ENCODE measurements at regions not wholly inside any gene's neighbourhood (a gene's known extent, or its start where the extent isn't known, plus 50 kb on each side); places are given as distances from the start of the nearest gene placed in this dataset.
A peak's percentile ranks its signal among the peaks of the same experiment; 100 is the strongest.
"Not testable (repeated sequence)": the region's sequence is repeated elsewhere in the genome, so short reads cannot be mapped to it uniquely, and the experiment has no call there.

DNA sequence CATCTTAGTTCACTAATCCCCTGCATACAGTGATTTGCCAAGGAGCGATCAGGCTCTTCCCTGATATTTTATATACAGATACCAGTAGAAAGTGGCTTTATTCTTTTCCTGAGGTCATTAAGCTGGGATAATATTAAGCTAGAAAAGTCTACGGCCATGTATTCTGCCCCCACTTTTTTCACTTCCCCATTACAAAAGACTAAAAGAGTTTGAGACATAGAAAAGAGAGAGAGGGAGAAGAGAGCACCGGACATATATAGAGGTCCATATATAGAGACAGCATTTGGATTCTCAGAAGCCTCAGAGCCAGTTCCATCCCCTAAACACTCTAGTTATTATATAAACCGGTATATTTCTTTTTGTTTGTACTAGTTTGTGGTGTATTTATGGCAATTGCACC, 166.5 kb upstream of the ANKFN1 start:
- DNase-seq (ENCODE audit: low read depth) = no peak
- in situ Hi-C loops (cut with HindIII; ENCODE audit: low pct_unique_long_range_greater_than_20kb, low sequenced_read_pairs) = no loop called here

DNA sequence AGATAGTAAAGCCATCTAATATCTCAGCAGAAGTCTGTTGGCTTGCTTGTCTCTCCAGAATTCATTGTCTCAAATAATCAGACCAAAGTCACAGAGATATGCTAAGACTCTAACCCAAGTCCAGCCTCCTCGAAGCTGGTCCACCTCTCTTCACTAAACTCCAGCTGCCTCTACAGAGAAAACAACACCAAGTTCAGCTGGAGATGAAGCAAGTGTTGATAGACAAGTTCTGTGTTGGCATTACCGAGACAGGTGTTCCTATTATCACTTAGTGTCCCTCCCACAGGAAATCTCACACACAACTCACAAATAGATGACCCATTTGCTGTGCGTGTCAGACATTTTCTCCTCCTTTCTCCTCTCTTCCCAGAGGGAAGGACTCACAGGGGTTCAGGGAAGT, 164.4 kb upstream of the ANKFN1 start:
- in situ Hi-C loops (cut with HindIII; ENCODE audit: low pct_unique_long_range_greater_than_20kb, low sequenced_read_pairs) = no loop called here

DNA sequence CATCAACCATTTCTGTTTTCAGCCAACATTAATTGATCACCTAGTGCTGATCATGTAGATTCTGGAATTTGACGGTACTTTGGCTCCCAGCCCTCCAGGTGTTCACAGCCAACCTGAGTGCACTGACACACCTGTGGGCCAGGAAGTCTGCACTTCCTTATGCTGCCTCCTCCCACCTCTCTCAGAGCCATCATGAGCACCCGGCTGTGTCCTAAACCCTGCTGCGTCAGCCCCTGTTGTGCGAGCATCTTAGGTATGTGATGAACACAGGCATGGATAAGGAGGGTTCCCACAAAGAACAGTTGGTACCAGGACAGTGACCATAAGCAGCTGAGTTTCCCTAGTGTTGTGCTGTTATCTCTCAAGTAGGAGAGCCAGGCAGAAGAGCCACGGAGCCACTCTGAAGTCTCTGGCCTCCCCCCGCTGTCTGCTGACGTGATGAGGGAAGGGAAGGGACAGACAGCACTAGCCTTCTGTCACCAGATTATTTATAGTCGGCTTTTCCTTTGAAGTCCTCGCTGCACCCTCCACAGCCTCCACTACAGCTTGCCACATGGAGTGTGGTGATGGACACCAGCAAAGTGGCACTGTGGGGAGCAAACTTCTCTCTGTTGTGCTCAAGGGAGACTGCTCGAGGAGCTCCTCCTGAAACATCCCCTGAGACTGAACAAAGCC, 162.8 kb upstream of the ANKFN1 start:
- DNase-seq (ENCODE audit: low read depth) = no peak
- in situ Hi-C loops (cut with HindIII; ENCODE audit: low pct_unique_long_range_greater_than_20kb, low sequenced_read_pairs) = no loop called here

More for the DNA sequence above, 164.4 kb upstream of the ANKFN1 start:
- DNase-seq (ENCODE audit: low read depth) = no peak

DNA sequence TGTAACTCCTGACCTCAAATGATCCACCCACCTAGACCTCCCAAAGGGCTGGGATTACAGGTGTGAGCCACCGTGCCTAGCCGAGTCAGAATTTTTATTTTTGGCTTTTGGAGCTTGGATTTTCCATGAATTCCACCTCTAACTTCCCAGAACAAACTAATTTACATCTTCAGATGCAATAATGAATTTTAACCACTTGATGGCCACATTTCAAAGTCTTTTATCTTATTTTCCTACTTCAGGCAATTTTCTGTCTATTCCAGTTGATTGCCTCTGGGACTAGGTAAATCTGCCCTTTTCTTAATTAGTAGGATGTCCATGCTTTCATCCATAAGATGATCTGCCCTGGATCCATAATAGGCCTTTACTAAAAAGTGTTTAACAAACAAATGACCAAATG, 156.4 kb upstream of the ANKFN1 start:
- in situ Hi-C loops (cut with HindIII; ENCODE audit: low pct_unique_long_range_greater_than_20kb, low sequenced_read_pairs) = no loop called here
- no peak for DNase-seq (ENCODE audit: low read depth)

DNA sequence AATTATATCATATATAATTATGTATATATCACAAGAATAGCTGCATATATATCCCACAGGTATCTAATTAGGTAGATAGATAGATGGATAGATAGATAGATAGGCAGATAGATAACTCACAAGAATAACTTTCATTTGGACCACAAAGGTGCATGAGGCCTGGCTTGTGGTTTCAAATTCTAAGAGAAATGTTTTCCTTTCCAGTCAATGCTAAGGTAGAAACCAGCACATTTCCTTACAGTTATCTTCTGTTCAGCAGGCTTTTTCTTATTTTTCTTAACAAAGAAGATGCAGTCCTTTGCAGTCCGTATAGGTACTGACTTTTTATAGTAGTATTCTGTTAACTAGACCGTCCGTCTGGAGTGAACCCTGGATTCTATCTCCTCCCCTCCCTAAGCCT, 152.9 kb upstream of the ANKFN1 start:
- no peak for DNase-seq (ENCODE audit: low read depth)
- in situ Hi-C loops (cut with HindIII; ENCODE audit: low pct_unique_long_range_greater_than_20kb, low sequenced_read_pairs) = no loop called here

DNA sequence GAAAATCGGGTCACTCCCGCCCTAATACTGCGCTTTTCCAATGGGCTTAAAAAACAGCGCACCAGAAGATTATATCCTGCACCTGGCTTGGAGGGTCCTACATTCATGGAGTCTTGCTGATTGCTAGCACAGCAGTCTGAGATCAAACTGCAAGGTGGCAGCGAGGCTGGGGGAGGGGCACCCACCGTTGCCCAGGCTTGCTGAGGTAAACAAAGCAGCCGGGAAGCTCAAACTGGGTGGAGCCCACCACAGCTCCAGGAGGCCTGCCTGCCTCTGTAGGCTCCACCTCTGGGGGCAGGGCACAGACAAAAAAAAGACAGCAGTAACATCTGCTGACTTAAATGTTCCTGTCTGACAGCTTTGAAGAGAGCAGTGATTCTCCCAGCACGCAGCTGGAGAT, 150.6 kb upstream of the ANKFN1 start:
- in situ Hi-C loops (cut with HindIII; ENCODE audit: low pct_unique_long_range_greater_than_20kb, low sequenced_read_pairs); DNase-seq (ENCODE audit: low read depth): not testable (repeated sequence)

DNA sequence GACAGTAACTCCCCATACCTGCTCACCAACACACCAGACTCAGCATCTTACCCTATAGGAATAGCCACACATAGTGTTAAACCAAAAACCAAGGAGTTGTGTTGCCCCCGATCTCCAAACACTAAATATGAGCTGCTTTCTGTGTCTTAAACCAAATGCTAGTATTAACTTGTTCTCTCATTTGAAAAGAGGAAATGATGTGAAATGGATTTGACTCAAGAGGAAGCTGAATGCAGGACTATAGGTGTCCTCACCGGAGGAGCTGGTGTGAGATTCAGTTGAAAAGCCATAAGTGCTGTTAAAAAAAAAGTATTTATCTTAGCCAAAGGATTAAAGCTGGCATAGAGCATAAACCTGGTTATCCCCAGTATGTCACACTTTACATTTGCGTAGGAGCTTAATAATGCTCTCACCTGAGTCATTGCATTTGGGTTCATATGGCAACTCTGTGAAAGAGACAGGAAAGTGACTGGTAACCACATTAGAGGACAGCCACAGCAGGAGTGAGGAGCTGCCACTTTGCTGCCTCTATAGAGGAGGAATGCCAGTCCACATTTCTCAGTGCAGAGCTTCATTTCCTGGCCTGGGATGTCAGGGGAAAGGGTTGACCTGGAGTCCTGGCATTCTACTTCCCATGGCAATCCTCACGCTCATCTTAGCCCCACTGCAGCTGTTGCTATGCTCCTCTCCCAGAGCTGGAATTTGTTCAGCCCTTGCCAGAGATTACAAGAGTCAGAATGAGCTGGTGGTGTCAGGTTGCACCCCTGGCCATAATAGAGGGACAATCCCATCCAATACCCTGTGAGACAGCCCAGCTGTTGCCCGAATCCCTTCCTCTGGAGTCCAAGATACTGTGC, 143.3 kb upstream of the ANKFN1 start:
- in situ Hi-C loops (cut with HindIII; ENCODE audit: low pct_unique_long_range_greater_than_20kb, low sequenced_read_pairs) = no loop called here
- no peak for DNase-seq (ENCODE audit: low read depth)

DNA sequence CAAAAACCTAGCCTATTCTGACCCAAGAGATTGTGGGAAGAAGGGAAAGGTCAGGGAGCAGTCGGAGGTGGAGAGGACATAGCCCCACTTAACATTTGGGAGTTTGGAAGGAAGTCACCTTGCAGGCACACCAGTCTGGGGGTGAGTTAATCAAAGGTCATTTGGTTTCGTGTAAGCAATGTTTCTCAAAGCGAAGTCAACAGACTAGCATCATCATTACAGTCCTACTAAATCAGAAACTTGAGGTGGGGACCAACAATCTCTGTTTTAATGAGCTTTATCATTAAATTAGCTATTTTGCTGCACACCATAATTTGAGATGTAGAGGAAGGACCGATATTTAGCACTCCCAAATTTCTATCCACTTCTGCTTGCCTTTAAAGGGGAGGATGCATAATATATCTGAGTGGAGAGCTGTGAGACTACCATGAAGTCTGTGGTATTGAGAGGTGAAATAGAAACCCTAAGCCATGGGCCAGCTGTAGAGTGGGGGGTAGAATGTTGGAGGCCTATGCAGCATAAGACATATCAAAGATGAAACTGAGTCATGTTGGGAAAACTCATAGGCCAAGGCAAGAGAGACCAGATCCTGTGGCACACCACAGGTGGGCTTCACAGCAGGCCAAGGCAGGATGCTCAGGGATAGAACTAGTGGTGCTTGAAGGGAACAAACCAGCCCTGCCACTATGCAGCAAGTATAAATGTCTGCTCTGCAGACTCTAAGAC, 141.7 kb upstream of the ANKFN1 start:
- no peak for DNase-seq (ENCODE audit: low read depth)
- in situ Hi-C loops (cut with HindIII; ENCODE audit: low pct_unique_long_range_greater_than_20kb, low sequenced_read_pairs) = no loop called here

DNA sequence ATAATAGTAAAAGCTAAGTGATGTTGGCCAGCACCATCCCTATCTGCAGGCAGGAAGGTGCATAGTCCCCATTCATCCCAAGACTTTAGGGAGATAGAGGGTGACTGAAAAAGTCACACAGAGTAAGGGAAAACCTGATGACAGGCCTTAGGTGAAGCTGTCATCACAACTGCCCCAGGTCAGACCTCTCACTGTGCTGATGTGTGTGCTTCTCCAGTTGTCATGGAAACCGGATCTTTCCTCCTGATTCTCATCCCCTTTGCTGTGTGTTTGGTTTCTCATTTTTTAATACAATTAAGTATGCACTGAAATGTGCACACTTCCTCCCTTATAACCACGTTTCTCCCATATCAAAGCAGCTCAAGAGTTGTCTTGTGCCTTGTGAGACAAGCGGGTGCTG, 135.1 kb upstream of the ANKFN1 start:
- no peak for DNase-seq (ENCODE audit: low read depth)
- in situ Hi-C loops (cut with HindIII; ENCODE audit: low pct_unique_long_range_greater_than_20kb, low sequenced_read_pairs) = no loop called here

DNA sequence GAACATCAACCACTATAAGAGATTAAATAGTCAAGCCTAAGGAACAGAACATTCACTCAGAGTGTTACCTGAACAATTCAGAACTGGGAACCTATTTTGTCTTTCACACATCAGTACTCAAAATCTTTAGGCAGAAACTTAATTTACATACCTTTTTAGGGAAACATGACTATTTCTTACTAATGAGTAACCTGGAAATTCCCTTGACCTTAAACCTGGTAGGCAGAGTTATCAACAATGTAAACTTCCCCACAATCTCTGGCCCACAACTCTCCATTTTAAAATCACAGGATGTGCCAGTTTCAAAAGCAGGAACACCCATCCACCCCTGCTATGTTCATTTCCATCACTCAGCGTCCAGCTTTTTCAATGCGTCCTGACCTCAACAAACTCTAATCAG, 132.9 kb upstream of the ANKFN1 start:
- in situ Hi-C loops (cut with HindIII; ENCODE audit: low pct_unique_long_range_greater_than_20kb, low sequenced_read_pairs) = no loop called here
- peak; percentile 7 for DNase-seq (ENCODE audit: low read depth)

DNA sequence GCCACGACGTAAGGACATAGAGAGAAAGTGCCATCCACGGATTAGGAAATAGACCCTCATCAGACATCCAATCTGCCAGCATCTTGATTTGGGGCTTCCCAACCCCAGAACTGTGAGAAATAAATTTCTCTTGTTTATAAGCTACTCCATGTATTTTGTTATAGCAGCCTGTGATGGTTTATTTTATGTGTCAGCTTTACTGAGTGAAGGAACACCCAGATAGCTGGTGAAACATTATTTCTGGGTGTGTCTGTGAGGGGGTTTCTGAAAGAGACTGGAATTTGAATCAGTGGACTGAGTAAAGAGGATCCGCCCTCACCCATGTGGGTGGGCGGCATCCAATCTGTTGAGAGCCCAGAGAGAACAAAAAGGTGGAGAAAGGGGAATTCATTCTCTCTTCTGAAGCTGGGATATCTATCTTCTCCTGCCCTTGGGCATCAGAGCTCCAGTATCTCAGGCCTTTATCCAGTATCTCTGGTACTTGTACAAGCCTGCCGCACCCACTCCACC, 131.5 kb upstream of the ANKFN1 start:
- in situ Hi-C loops (cut with HindIII; ENCODE audit: low pct_unique_long_range_greater_than_20kb, low sequenced_read_pairs) = no loop called here
- DNase-seq (ENCODE audit: low read depth) = no peak

DNA sequence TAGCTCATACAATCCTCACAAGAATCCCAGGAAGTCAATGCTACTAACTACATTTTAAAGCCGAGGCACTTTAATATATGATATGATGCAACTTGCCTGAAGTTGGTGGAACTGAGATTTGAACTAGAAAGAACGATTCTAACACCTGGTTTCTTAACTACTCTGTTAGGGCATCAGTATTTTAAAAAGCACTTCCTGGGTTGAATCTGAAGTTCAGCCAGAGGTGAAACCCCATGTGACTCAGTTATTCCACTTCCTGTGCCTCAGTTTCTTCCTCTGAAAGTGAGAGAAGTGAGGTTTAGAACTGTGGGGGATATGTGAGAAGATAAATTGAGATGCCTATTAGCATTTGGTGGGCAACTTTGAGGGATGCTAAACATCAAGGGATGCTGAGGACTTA, 129.4 kb upstream of the ANKFN1 start:
- no peak for DNase-seq (ENCODE audit: low read depth)
- in situ Hi-C loops (cut with HindIII; ENCODE audit: low pct_unique_long_range_greater_than_20kb, low sequenced_read_pairs) = no loop called here

DNA sequence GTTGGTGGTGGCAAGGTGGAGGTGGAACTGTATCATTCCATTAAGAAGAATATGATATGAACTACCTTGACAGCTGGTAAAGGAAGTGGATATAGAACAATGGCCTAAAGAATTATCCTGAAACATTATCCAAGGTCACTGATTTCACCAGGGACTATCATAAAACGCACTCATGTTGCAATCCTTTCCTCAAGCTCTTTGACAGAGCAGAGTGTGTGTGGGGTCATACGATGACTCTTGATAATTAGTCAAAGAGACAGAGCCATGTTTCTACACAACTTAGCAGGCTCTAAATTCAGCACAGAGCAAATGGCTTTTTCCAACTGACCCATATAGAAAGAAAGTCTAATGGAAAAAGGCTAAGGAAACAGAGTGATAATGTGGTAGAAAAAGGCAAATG, 126.4 kb upstream of the ANKFN1 start:
- DNase-seq (ENCODE audit: low read depth) = no peak
- in situ Hi-C loops (cut with HindIII; ENCODE audit: low pct_unique_long_range_greater_than_20kb, low sequenced_read_pairs) = no loop called here

DNA sequence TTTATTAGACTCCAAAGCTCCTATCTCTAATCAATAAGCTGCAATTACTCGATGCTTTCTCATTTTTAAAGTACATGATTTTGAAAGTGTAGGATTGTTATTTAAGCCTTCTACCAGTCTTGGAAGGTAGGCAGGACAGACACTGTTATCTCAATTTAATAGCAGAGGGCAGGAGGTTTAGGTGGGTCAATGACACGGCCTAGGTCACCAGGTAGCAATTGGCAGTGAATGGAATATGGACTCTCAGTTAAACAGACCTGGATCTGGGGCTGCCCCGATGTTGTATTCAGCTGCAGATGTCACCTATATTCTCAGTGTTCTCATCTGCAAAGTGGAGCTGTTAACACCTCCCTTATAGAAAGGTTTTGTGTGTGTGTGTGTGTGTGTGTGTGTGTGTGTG, 124.4 kb upstream of the ANKFN1 start:
- in situ Hi-C loops (cut with HindIII; ENCODE audit: low pct_unique_long_range_greater_than_20kb, low sequenced_read_pairs) = no loop called here
- DNase-seq (ENCODE audit: low read depth) = no peak

DNA sequence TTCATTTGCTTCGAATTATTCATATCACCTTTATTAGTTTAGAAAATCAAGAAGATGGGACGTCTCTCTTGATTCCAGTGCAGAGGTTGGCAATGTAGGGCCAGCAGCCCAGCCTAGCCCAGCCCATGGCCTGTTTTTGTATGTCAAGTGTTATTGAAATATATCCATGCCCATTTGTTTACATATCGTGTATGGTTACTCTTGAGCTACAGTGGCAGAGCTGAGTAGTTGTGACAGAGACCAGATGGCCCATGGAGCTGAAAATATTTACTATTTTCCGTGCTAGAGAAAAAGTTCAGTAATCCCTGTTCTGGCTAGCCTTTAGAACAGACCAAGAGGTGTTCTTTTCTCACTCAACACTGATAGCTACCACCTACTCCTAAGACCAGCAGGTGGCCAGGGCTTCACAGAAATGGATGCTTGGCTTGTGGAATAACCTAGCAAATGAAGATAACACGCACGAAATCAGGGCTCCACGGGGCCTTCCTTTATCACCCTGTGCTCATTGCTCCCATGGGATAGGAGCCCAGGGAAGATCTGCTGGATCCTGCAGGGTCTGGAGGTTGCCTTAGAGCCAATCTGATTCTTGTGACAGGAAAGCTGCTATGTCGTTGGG, 123.2 kb upstream of the ANKFN1 start:
- DNase-seq (ENCODE audit: low read depth) = no peak
- in situ Hi-C loops (cut with HindIII; ENCODE audit: low pct_unique_long_range_greater_than_20kb, low sequenced_read_pairs) = no loop called here

DNA sequence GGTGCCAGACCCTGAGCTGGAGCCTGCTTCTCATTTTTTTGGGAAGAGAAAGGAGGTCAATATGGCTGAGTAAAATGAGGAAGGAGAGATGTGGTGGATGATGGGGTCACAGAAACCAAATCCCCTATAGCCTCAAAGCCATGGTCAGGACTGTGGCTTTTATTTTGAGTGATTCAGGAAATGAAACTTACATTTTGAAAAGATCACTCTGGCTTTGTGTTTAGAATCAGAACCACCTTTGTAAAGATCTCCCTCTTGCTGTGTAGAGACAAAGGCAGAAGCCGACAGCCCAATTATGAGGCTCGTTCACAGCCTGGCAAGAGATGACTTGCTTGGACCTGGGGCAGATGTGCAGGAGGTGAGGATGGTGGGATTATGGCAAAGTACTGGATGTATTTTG, 121.6 kb upstream of the ANKFN1 start:
- DNase-seq (ENCODE audit: low read depth) = no peak
- in situ Hi-C loops (cut with HindIII; ENCODE audit: low pct_unique_long_range_greater_than_20kb, low sequenced_read_pairs) = no loop called here

DNA sequence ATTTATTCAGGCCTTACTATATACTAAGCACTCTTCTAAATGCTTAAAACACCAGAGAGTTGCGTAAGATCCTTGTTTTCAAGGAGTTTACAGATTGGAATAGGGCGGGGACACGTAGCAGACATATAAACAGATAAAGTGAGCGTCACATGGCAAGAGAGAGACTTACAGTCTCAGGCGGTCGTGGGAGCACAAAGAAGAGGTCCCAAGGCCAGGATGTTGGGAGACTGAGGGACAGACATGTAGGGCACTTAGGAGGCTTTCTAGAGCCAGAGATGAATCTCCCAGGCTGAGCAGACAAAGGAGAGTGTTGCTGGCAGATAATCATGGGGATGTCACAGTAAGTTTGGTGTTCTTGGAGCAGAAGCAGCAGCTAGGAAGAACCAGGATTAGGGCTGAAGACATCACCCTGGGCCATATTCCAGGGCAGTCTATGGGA, 119.1 kb upstream of the ANKFN1 start:
- no peak for DNase-seq (ENCODE audit: low read depth)
- in situ Hi-C loops (cut with HindIII; ENCODE audit: low pct_unique_long_range_greater_than_20kb, low sequenced_read_pairs) = no loop called here

DNA sequence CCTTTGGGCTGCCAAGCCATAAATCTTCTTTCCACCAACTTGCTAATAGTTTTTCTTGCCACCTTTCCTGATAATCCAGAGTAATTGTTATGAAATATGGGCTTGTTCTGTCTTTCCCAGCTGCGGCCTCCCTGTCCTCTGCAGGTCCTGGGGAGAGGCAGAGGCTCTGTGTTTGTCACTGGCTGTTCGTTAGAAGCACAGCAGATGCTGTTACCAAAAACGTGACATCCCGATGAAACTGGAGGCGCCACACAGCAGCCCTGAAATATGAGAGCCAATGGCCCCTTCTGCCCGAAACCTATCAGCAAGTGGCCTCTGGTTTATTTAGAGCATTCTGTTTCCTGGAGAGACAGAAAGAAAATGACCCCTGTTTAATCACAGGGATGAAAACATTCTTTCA, 115.1 kb upstream of the ANKFN1 start:
- in situ Hi-C loops (cut with HindIII; ENCODE audit: low pct_unique_long_range_greater_than_20kb, low sequenced_read_pairs) = no loop called here
- no peak for DNase-seq (ENCODE audit: low read depth)

DNA sequence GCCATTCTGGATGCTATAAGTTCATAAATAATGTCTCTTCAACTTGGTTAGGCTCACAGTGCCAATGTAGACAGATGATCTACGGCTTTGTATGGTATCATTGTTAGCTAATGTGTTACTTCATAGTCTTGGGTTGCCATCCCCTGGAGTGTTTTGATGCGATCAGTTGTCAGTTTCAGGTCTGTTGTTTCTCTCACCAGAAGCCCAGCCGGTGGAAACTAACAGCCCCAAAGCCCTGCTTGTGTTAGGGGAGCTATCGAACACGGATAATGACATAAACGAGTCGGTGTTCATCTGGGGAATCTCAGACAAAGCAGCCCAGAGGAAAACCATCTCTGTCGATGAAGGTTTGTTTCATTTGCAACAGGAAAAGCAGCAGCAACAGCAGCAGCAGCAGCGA, 107.4 kb upstream of the ANKFN1 start:
- DNase-seq (ENCODE audit: low read depth) = no peak
- in situ Hi-C loops (cut with HindIII; ENCODE audit: low pct_unique_long_range_greater_than_20kb, low sequenced_read_pairs) = no loop called here
